ENCODE measurements at regions not wholly inside any gene's neighbourhood (a gene's known extent, or its start where the extent isn't known, plus 50 kb on each side); places are given as distances from the start of the nearest gene placed in this dataset.

- DNase-seq (ENCODE audit: extremely low read depth, low read depth) = no peak
- TF ChIP-seq, protein P1, sequence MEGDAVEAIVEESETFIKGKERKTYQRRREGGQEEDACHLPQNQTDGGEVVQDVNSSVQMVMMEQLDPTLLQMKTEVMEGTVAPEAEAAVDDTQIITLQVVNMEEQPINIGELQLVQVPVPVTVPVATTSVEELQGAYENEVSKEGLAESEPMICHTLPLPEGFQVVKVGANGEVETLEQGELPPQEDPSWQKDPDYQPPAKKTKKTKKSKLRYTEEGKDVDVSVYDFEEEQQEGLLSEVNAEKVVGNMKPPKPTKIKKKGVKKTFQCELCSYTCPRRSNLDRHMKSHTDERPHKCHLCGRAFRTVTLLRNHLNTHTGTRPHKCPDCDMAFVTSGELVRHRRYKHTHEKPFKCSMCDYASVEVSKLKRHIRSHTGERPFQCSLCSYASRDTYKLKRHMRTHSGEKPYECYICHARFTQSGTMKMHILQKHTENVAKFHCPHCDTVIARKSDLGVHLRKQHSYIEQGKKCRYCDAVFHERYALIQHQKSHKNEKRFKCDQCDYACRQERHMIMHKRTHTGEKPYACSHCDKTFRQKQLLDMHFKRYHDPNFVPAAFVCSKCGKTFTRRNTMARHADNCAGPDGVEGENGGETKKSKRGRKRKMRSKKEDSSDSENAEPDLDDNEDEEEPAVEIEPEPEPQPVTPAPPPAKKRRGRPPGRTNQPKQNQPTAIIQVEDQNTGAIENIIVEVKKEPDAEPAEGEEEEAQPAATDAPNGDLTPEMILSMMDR (IDR thresholded peaks at IDR 0.05; ENCODE audit: low read depth, low read length) = no peak
Observed at GRCh38 chr4:22235698-22236097, 280.2 kb downstream of the ADGRA3 start.

- DNase-seq (ENCODE audit: extremely low read depth, low read depth) = no peak
- TF ChIP-seq, protein P1 (IDR thresholded peaks at IDR 0.05; ENCODE audit: low read depth, low read length) = no peak
Observed at GRCh38 chr4:22233230-22233629, 282.6 kb downstream of the ADGRA3 start.

GRCh38 chr4:22220965-22221364 is 272.4 kb upstream of the KCNIP4 start:
- TF ChIP-seq, protein P1 (IDR thresholded peaks at IDR 0.05; ENCODE audit: low read depth, low read length) = no peak
- DNase-seq (ENCODE audit: extremely low read depth, low read depth) = no peak

DNA sequence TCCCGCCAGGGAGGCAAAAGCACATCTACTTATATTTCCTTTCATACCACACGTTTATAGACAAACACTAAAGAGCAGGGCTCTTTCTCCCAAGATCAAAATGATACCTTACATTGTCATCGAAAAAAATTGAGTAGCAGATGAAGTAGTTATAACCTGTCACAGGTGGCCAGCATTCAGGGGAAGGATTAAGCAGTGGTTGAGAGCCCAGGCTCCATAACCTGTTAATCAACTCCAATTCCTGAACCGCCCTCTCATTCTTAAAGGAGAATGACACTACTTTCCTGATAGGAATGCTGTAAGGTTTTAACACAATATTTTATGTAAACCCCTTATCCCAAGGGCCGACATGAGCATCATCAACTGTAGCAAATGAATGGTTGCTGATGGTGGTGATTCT is 268.9 kb upstream of the KCNIP4 start:
- TF ChIP-seq, protein P1 (IDR thresholded peaks at IDR 0.05; ENCODE audit: low read depth, low read length) = no peak
- DNase-seq (ENCODE audit: extremely low read depth, low read depth) = no peak

- TF ChIP-seq, protein P1 (IDR thresholded peaks at IDR 0.05; ENCODE audit: low read depth, low read length) = no peak
Observed at GRCh38 chr4:22216278-22216677, 267.7 kb upstream of the KCNIP4 start.

DNA sequence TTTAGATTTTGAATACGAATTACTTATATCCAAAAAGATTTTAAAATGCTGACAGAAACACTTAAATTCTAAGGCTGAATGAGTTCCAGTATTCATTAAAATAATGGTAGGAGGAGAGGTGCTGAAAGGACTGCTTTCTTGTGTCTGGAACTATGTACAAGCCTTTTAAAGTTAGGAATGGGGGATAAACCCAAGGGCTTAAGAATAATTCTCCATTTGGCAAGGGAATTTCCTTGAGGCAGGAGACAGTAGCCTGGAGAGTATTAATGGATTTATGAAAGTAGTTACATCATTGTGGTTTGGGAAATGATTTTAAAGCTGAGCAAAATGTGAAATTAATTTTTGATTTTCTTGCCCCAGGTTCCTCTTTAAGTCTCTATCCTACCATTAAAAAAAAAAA is 266.5 kb upstream of the KCNIP4 start:
- no peak for DNase-seq (ENCODE audit: extremely low read depth, low read depth)
- TF ChIP-seq, protein P1 (IDR thresholded peaks at IDR 0.05; ENCODE audit: low read depth, low read length) = no peak

More at GRCh38 chr4:22216278-22216677, 267.7 kb upstream of the KCNIP4 start:
- DNase-seq (ENCODE audit: extremely low read depth, low read depth) = no peak

DNA sequence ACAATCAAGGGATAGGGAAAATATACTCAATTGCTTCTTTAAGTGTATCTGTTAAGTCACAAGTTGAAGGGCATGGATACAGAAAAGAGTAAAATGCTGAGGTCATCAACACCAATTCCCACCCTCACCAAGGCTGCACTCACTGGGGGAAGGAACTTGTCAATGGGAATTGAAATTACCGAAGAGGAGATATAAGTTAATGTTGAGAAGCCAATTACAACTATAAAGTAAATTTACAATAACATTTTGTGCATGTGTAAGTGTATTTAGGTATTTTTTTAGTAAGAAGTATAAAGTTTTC is 255.1 kb upstream of the KCNIP4 start:
- no peak for DNase-seq (ENCODE audit: extremely low read depth, low read depth)
- TF ChIP-seq, protein P1 (IDR thresholded peaks at IDR 0.05; ENCODE audit: low read depth, low read length) = no peak
